ENCODE measurements at regions not wholly inside any gene's neighbourhood (a gene's known extent, or its start where the extent isn't known, plus 50 kb on each side); places are given as distances from the start of the nearest gene placed in this dataset.

- peak overlapping the region; percentile 84 to 94 (median 89) for H3K9ac ChIP-seq
Observed at GRCh38 chr7:101718363-101719122, 89.4 kb upstream of the MYL10 start.

DNA sequence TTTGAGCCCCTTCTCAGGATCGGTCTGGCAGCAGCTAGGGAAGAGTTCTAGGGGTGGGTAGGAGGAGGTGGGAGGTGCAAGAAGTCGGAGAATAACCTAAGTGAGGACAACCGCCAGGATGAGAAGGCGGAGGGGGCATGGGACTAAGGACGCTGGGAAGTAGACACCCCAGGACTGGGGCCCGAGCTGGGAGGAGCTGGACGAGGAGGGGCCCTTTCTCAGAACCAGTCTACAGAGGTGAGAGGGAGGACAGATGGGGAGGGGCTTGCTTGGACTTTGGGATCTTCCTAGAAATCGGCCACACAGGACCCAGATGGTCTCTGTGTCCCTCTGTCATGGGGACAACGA is 90.0 kb upstream of the MYL10 start:
- H4K20me1 ChIP-seq, result no peaks in the 10 kb centered on the region
- H3K4me2 ChIP-seq, result peak overlapping the region; percentile 73 to 98 (median 85)
- peaks cover 9 to 13% (median 11%) of the 10 kb centered on the region in 11 experiments; a peak in 21 of 22 replicates for H3K9me3 ChIP-seq (replicated peaks in 1 of 11)
- H3K27ac ChIP-seq, result peak overlapping the region; percentile 93 to 99 (median 97)
- H3K27me3 ChIP-seq, result no peaks in the 10 kb centered on the region
- peaks cover 46 to 91% (median 66%) of the 10 kb centered on the region in 10 experiments for H3K4me1 ChIP-seq
- H3K9ac ChIP-seq, result peak overlapping the region; percentile 84 to 94 (median 89)
- TF ChIP-seq Cebpa-rat (IDR thresholded peaks at IDR 0.05), result no peak
- peak overlapping the region; percentile 7 to 67 (median 49); a peak in 18 of 20 replicates for H3K4me3 ChIP-seq
- H3K36me3 ChIP-seq, result no peaks in the 10 kb centered on the region

More at GRCh38 chr7:101718363-101719122, 89.4 kb upstream of the MYL10 start:
- Histone ChIP-seq H3K27me3 (no peaks in the 10 kb centered on the region), H3K4me2 (peak overlapping the region; percentile 73 to 98 (median 85)), H3K27ac (peak overlapping the region; percentile 93 to 99 (median 97)), H3K4me1 (peaks cover 46 to 93% (median 67%) of the 10 kb centered on the region in 10 experiments), H3K9me3 (replicated peaks in 1 of 11) (peaks cover 3 to 7% (median 5%) of the 10 kb centered on the region in 11 experiments; a peak in 20 of 22 replicates), H4K20me1 (no peaks in the 10 kb centered on the region), H3K36me3 (no peaks in the 10 kb centered on the region), H3K4me3 (peak overlapping the region; percentile 7 to 67 (median 49); a peak in 18 of 20 replicates)
- TF ChIP-seq Cebpa-rat (IDR thresholded peaks at IDR 0.05), result no peak

- H3K4me3 ChIP-seq, result no peak overlapping the region
- TF ChIP-seq Cebpa-rat (IDR thresholded peaks at IDR 0.05), result no peak
- peaks cover 10 to 17% (median 15%) of the 10 kb centered on the region in 11 experiments; a peak in 21 of 22 replicates for H3K9me3 ChIP-seq (replicated peaks in 1 of 11)
- peak overlapping the region in 7 of 11 experiments; percentile 20 to 94 (median 41); a peak in 11 of 22 replicates for H3K9ac ChIP-seq
- H3K4me1 ChIP-seq, result peaks cover 48 to 91% (median 68%) of the 10 kb centered on the region in 10 experiments
- no peaks in the 10 kb centered on the region for H3K36me3 ChIP-seq
- H4K20me1 ChIP-seq, result no peaks in the 10 kb centered on the region
- H3K27me3 ChIP-seq, result no peaks in the 10 kb centered on the region
- peak overlapping the region in 10 of 11 experiments; percentile 93 to 99 (median 97); a peak in 16 of 22 replicates for H3K27ac ChIP-seq
- H3K4me2 ChIP-seq, result peak overlapping the region; percentile 49 to 98 (median 85)
Observed at GRCh38 chr7:101720324-101720723, 91.2 kb upstream of the MYL10 start.

DNA sequence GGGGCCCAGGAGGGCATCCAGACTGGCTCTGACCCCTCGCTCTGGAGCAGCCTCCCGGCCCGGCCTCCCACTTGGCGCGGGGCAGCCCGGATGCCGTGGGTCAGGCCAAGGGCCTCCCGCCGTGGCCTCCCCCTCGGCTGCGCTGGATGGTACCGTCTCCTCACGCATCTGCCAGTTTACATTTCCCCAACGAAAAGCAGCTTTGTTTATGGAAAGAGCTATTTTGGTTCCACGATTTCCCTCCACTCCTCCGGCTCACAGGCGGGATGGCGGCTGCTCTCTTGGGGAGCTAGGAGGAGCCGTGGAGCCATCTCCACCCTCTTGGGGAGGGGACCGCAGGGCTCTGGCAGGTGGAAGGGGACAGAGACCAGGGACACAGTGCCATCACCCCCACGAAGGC is 93.2 kb upstream of the MYL10 start:
- H3K9me3 ChIP-seq (replicated peaks in 1 of 11), result peaks cover 10 to 22% (median 15%) of the 10 kb centered on the region in 11 experiments; a peak in 21 of 22 replicates
- peak overlapping the region in 7 of 11 experiments; percentile 1 to 50 (median 13); a peak in 6 of 22 replicates for H3K27ac ChIP-seq
- peak overlapping the region in 5 of 11 experiments; percentile 2 to 46 (median 7); a peak in 4 of 22 replicates for H3K4me2 ChIP-seq
- H3K27me3 ChIP-seq, result no peaks in the 10 kb centered on the region
- H3K36me3 ChIP-seq, result no peaks in the 10 kb centered on the region
- no peak for TF ChIP-seq Cebpa-rat (IDR thresholded peaks at IDR 0.05)
- H3K4me1 ChIP-seq, result peaks cover 56 to 91% (median 75%) of the 10 kb centered on the region in 10 experiments
- no peaks in the 10 kb centered on the region for H4K20me1 ChIP-seq
- no peak overlapping the region for H3K4me3 ChIP-seq
- peak overlapping the region in 4 of 11 experiments; percentile 1 to 20 (median 12); a peak in 1 of 22 replicates for H3K9ac ChIP-seq

GRCh38 chr7:101723835-101724234 is 93.6 kb upstream of the CUX1 start:
- no peaks in the 10 kb centered on the region for H3K36me3 ChIP-seq
- H3K9me3 ChIP-seq (replicated peaks in 1 of 11), result peaks cover 10 to 22% (median 15%) of the 10 kb centered on the region in 11 experiments; a peak in 21 of 22 replicates
- H3K4me1 ChIP-seq, result peaks cover 56 to 94% (median 78%) of the 10 kb centered on the region in 10 experiments
- no peak for TF ChIP-seq Cebpa-rat (IDR thresholded peaks at IDR 0.05)
- H4K20me1 ChIP-seq, result no peaks in the 10 kb centered on the region
- no peaks in the 10 kb centered on the region for H3K27me3 ChIP-seq
- no peak overlapping the region for H3K9ac ChIP-seq
- peak overlapping the region in 2 of 11 experiments; percentile 8 to 61; a peak in 2 of 22 replicates for H3K27ac ChIP-seq
- H3K4me2 ChIP-seq, result 0 out of 22 replicates have a peak overlapping the region, but pooled peaks of 1 of the 11 experiments have one; percentile 12
- H3K4me3 ChIP-seq, result 0 out of 20 replicates have a peak overlapping the region, but pooled peaks of 1 of the 10 experiments have one; percentile 1

- Histone ChIP-seq H3K4me1 (peaks cover 52 to 94% (median 78%) of the 10 kb centered on the region in 10 experiments), H3K27ac (peak overlapping the region in 1 of 11 experiments; percentile 61; a peak in 1 of 22 replicates), H3K9me3 (replicated peaks in 1 of 11) (peaks cover 10 to 22% (median 15%) of the 10 kb centered on the region in 11 experiments; a peak in 21 of 22 replicates), H3K4me2 (peak overlapping the region; percentile 26 to 74 (median 62); a peak in 12 of 22 replicates), H3K9ac (no peak overlapping the region), H3K27me3 (no peaks in the 10 kb centered on the region), H4K20me1 (no peaks in the 10 kb centered on the region), H3K4me3 (no peak overlapping the region), H3K36me3 (no peaks in the 10 kb centered on the region)
- no peak for TF ChIP-seq Cebpa-rat (IDR thresholded peaks at IDR 0.05)
Observed at GRCh38 chr7:101724957-101725356, 92.5 kb upstream of the CUX1 start.

GRCh38 chr7:101725921-101726320 is 91.5 kb upstream of the CUX1 start:
- Histone ChIP-seq H3K4me3 (no peak overlapping the region), H3K4me2 (peak overlapping the region; percentile 26 to 74 (median 62); a peak in 20 of 22 replicates), H3K9ac (no peak overlapping the region; a peak in 2 of 22 replicates), H3K9me3 (replicated peaks in 1 of 11) (peaks cover 10 to 22% (median 15%) of the 10 kb centered on the region in 11 experiments; a peak in 21 of 22 replicates), H3K27ac (peak overlapping the region in 8 of 11 experiments; percentile 17 to 72 (median 60); a peak in 13 of 22 replicates), H4K20me1 (no peaks in the 10 kb centered on the region), H3K4me1 (peaks cover 44 to 86% (median 70%) of the 10 kb centered on the region in 10 experiments), H3K36me3 (no peaks in the 10 kb centered on the region), H3K27me3 (no peaks in the 10 kb centered on the region)
- TF ChIP-seq Cebpa-rat (IDR thresholded peaks at IDR 0.05), result no peak

DNA sequence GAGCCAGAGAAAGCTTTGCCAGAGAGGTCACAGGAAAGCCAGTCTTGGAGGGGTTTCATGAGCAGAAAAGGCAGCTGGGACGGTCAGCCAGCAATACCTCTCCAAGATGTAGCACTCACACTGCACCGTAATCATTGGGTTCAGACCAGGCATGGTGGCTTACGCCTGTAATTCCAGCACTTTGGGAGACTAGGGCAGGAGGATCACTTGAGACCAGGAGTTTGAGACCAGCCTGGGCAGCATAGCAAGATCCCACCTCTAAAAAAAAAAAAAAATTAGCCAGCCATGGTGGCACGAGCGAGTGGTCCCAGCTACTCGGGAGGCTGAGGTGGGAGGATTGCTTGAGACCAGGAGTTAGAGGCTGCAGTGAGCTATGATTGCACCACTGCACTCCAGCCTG is 90.2 kb upstream of the CUX1 start:
- H4K20me1 ChIP-seq, result no peaks in the 10 kb centered on the region
- H3K4me3 ChIP-seq, result no peak overlapping the region
- peaks cover 44 to 74% (median 60%) of the 10 kb centered on the region in 10 experiments for H3K4me1 ChIP-seq
- H3K9ac ChIP-seq, result peak overlapping the region in 8 of 11 experiments; percentile 12 to 62 (median 46); a peak in 9 of 22 replicates
- no peak for TF ChIP-seq Cebpa-rat (IDR thresholded peaks at IDR 0.05)
- peak overlapping the region in 9 of 11 experiments; percentile 50 to 76 (median 72); a peak in 17 of 22 replicates for H3K27ac ChIP-seq
- H3K27me3 ChIP-seq, result no peaks in the 10 kb centered on the region
- peaks cover 10 to 22% (median 15%) of the 10 kb centered on the region in 11 experiments; a peak in 21 of 22 replicates for H3K9me3 ChIP-seq (replicated peaks in 1 of 11)
- H3K36me3 ChIP-seq, result no peaks in the 10 kb centered on the region
- H3K4me2 ChIP-seq, result peak overlapping the region; percentile 26 to 74 (median 62); a peak in 21 of 22 replicates
